GM12875 (cell line): ENCODE measurements at regions not wholly inside any gene's neighbourhood (a gene's known extent, or its start where the extent isn't known, plus 50 kb on each side); places are given as distances from the start of the nearest gene placed in this dataset.

ENCODE experiments used
- H3K4me3 ChIP-seq: one replicate; pipeline ENCODE4 v1.5.1; 2011; ENCODE audit warnings: low read depth, low read length, control low read depth
- CTCF ChIP-seq: IDR thresholded peaks from 2 replicates; pipeline ENCODE4 v1.5.1; 2011; ENCODE audit warnings: low read depth, mild to moderate bottlenecking, control low read depth, inconsistent platforms, low read length, moderate library complexity, borderline replicate concordance; ENCODE audit not compliant: insufficient read depth

- no peak overlapping the region for H3K4me3 ChIP-seq
- TF ChIP-seq CTCF: no peak
Measured at GRCh38 chr3:140830391-140830790, 111.2 kb upstream of the SLC25A36 start.

DNA sequence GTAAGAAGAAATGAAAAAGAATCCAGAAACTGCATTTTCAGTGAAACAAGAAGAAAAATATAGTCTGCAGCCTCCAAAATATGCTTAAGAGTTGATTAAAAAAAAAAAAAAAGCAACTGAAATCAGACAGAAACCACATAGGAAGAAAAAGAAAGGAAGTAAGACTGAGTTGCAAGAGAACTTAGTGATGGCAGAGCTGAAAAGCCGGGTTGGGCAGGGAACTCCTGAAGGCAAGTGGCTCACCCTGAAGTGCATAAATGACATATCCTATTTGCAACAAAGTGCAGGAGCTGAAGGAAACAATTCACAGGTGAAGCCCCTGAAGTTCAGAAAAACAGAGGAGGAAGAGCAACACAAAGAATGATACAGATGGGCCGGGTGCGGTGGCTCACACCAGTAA is 108.8 kb upstream of the SLC25A36 start:
- no peak overlapping the region for H3K4me3 ChIP-seq
- no peak for TF ChIP-seq CTCF

- TF ChIP-seq CTCF: no peak
- no peak overlapping the region for H3K4me3 ChIP-seq
Measured at GRCh38 chr3:140834266-140835037, 107.2 kb upstream of the SLC25A36 start.

- H3K4me3 ChIP-seq: no peak overlapping the region
Measured at GRCh38 chr3:140842984-140843649, 98.5 kb upstream of the SLC25A36 start.

DNA sequence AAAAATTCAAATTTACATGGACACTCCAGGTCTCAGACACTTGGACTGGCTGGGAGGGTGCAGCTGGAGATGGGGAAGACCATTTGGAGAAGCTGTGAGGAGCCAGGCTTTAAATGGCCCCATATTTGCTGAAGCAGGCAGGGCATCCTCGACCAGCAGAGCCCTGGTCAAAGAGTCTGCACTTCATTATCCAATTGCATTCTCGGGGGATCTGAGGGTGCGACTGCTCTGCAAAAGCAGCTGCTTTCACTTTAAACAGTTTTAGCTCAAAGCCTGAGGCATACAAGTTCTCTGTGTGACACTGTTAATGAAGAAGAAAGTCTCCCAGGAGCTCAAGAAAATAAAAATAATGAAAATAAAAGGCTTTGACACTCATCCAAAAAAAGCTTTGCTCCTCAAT is 98.0 kb upstream of the SLC25A36 start:
- no peak overlapping the region for H3K4me3 ChIP-seq
- TF ChIP-seq CTCF: no peak

More at GRCh38 chr3:140842984-140843649, 98.5 kb upstream of the SLC25A36 start:
- no peak for TF ChIP-seq CTCF

GRCh38 chr3:140844072-140844471 is 97.6 kb upstream of the SLC25A36 start:
- no peak for TF ChIP-seq CTCF
- no peak overlapping the region for H3K4me3 ChIP-seq

DNA sequence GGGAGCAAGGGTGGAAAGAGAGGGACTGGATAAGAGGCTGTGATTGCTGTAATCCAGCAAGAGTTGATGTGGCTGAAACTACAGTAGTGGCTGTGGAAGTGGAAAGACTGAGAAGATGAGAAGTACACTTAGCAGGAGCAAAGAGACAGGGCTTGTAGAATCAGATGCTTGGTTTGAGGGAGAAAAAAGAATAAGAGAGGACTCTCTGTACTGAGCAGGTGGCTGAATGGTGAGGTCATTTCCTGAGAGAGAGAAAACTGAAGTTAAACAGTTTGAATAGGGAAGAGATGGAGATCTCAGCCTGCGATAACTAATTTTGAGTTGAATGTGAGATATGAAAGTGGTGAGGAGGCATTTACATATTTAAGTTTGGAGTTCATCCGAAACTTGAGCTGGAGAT is 95.8 kb upstream of the SLC25A36 start:
- TF ChIP-seq CTCF: no peak
- no peak overlapping the region for H3K4me3 ChIP-seq
